NB4 (cell line): ENCODE measurements at regions not wholly inside any gene's neighbourhood (a gene's known extent, or its start where the extent isn't known, plus 50 kb on each side); places are given as distances from the start of the nearest gene placed in this dataset.
"Not testable (repeated sequence)": the region's sequence is repeated elsewhere in the genome, so short reads cannot be mapped to it uniquely, and the experiment has no call there.

ENCODE experiments used
- CTCF ChIP-seq: IDR thresholded peaks from one replicate; pipeline ENCODE4 v1.5.1; 2012; ENCODE audit warnings: low read depth, low read length
- MYC ChIP-seq: IDR thresholded peaks from 2 replicates; pipeline ENCODE4 v1.6.1; 2011; ENCODE audit warnings: low read depth, low read length
- POLR2A ChIP-seq: IDR thresholded peaks from 2 replicates; pipeline ENCODE4 v1.6.1; 2011; ENCODE audit warnings: mild to moderate bottlenecking; ENCODE audit not compliant: insufficient read length; ENCODE audit errors: extremely low read depth

DNA sequence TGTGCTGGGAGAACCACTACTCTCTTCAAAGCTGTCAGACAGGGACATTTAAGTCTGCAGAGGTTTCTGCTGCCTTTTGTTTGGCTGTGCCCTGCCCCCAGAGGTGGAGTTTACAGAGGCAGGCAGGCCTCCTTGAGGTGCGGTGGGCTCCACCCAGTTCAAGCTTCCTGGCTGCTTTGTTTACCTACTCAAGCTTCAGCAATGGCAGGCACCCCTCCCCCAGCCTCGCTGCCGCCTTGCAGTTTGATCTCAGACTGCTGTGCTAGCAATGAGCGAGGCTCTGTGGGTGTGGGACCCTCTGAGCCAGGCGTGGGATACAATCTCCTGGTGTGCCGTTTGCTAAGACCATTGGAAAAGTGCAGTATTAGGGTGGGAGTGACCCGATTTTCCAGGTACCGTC is 202.4 kb downstream of the C9orf152 start:
- TF ChIP-seq CTCF, MYC, POLR2A: not testable (repeated sequence)
